K562 (cell line): ENCODE measurements at regions not wholly inside any gene's neighbourhood (a gene's known extent, or its start where the extent isn't known, plus 50 kb on each side); places are given as distances from the start of the nearest gene placed in this dataset.

ENCODE experiments used
- ETV6 ChIP-seq, 3 experiments: fragments of 150-350 bp in 1 of 3; sonication (generic) in 1 of 3; formaldehyde crosslinking in 1 of 3; IDR thresholded peaks; 2 replicates each; pipeline versions ENCODE4 v1.6.1 to v1.8.0; 2014 to 2022; ENCODE audit warnings: borderline replicate concordance in 2 of 3, low read depth in 2 of 3, antibody characterized with exemption in 1 of 3, low read length in 1 of 3, mild to moderate bottlenecking in 1 of 3, missing genetic modification reagents in 1 of 3
- EZH2 ChIP-seq: IDR thresholded peaks from 2 replicates; pipeline ENCODE4 v1.6.1; 2012; ENCODE audit warnings: low read depth, mild to moderate bottlenecking, inconsistent platforms, low read length, borderline replicate concordance
- HCFC1 ChIP-seq: IDR thresholded peaks from 2 replicates; pipeline ENCODE4 v1.6.1; 2012; ENCODE audit warnings: low read depth, low read length, improper control_type of control experiment
- HDAC6 ChIP-seq: IDR thresholded peaks from 2 replicates; pipeline ENCODE4 v1.6.1; 2012; ENCODE audit warnings: low read depth, mild to moderate bottlenecking, control low read depth, inconsistent platforms, low read length, moderate library complexity
- JUNB ChIP-seq: fragments of 450-650 bp; formaldehyde crosslinking; conservative IDR thresholded peaks from 2 replicates; pipeline ENCODE4 v1.4.0; 2020; ENCODE audit warnings: mild to moderate bottlenecking
- KLF16 ChIP-seq: IDR thresholded peaks from 2 replicates; pipeline ENCODE4 v1.6.1; 2016; ENCODE audit warnings: antibody characterized with exemption
- MYC ChIP-seq, 2 experiments: fragments of 250-450 bp in 1 of 2; sonication (Bioruptor Pico) in 1 of 2; IDR thresholded peaks; 2 replicates each; pipeline versions ENCODE4 v1.5.1 to v1.6.1; 2012 to 2021; ENCODE audit warnings: low read depth in 2 of 2, borderline replicate concordance in 1 of 2, improper control_type of control experiment in 1 of 2, low read length in 1 of 2, mild to moderate bottlenecking in 1 of 2, moderate library complexity in 1 of 2
- POLR2G ChIP-seq: fragments of 200-400 bp; formaldehyde crosslinking; IDR thresholded peaks from 2 replicates; pipeline ENCODE4 v1.6.1; 2017; ENCODE audit warnings: low read depth, mild to moderate bottlenecking, antibody characterized with exemption, low read length, moderate library complexity
- RCOR1 ChIP-seq, 2 experiments: IDR thresholded peaks; 2 replicates each; pipeline ENCODE4 v1.6.1; 2012; ENCODE audit warnings: low read depth in 2 of 2, low read length in 2 of 2, borderline replicate concordance in 1 of 2, improper control_type of control experiment in 1 of 2
- TARDBP ChIP-seq: fragments of 450-650 bp; IDR thresholded peaks from 2 replicates; pipeline ENCODE4 v1.6.1; 2016
- ZNF282 ChIP-seq: sonication (generic); formaldehyde crosslinking; IDR thresholded peaks from 2 replicates; pipeline ENCODE4 v1.8.1; 2023; ENCODE audit warnings: missing genetic modification reagents
- TF ChIP-seq, protein P1 (sequence below), 3 experiments: IDR thresholded peaks in 2 of 3; conservative IDR thresholded peaks in 1 of 3; 2 replicates each; pipeline ENCODE4 v1.5.1; 2011 to 2012; ENCODE audit warnings: low read length in 3 of 3, mild to moderate bottlenecking in 3 of 3, control low read depth in 2 of 3, improper control_type of control experiment in 1 of 3, inconsistent platforms in 1 of 3, low read depth in 1 of 3, mixed read lengths in 1 of 3, moderate library complexity in 1 of 3; ENCODE audit not compliant: insufficient read depth in 2 of 3

DNA sequence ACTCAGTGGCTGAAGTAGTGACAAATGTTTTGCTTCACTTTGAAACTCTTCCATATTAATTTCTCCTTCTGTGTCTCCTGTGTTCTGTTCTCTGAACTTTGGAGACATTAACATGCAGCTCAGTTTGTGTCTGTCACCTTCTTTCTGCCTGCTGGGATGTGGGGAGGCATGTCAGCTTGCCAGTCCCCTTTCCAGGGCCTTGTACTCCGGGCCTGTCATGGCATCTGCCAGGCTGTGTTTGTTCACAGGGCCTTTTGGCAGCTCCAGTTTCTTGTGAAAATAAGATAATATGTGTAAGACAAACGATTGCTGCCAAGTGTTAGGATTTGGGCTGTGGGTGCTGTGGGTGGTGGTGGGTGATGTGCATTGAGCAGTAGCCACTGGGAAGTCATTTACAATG lies 76.1 kb upstream of the ELMO1 start:
- TF ChIP-seq MYC (IDR thresholded peaks at IDR 0.05; ENCODE audit: low read depth, low read length), result no peak
- no peak for TF ChIP-seq MYC (CRISPR knock-in tag; IDR thresholded peaks at IDR 0.05; ENCODE audit: borderline replicate concordance, low read depth)
- TF ChIP-seq, protein P1, sequence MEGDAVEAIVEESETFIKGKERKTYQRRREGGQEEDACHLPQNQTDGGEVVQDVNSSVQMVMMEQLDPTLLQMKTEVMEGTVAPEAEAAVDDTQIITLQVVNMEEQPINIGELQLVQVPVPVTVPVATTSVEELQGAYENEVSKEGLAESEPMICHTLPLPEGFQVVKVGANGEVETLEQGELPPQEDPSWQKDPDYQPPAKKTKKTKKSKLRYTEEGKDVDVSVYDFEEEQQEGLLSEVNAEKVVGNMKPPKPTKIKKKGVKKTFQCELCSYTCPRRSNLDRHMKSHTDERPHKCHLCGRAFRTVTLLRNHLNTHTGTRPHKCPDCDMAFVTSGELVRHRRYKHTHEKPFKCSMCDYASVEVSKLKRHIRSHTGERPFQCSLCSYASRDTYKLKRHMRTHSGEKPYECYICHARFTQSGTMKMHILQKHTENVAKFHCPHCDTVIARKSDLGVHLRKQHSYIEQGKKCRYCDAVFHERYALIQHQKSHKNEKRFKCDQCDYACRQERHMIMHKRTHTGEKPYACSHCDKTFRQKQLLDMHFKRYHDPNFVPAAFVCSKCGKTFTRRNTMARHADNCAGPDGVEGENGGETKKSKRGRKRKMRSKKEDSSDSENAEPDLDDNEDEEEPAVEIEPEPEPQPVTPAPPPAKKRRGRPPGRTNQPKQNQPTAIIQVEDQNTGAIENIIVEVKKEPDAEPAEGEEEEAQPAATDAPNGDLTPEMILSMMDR (IDR thresholded peaks at IDR 0.05 in 2 of 3, conservative IDR thresholded peaks at IDR 0.05 in 1 of 3; ENCODE audit: insufficient read depth in 2 of 3, low read depth in 1 of 3, low read length in 3 of 3), result no peak
- no peak for TF ChIP-seq ETV6 (IDR thresholded peaks at IDR 0.05; ENCODE audit: borderline replicate concordance in 1 of 2, low read depth in 2 of 2, low read length in 1 of 2)
- no peak for TF ChIP-seq ETV6 (CRISPR knock-in tag; IDR thresholded peaks at IDR 0.05; ENCODE audit: borderline replicate concordance)
- TF ChIP-seq POLR2G, result no peak
- TF ChIP-seq ZNF282 (CRISPR knock-in tag), result no peak
- TF ChIP-seq RCOR1 (IDR thresholded peaks at IDR 0.05; ENCODE audit: borderline replicate concordance in 1 of 2, low read depth in 2 of 2, low read length in 2 of 2), result no peak
- no peak for TF ChIP-seq HCFC1
- no peak for TF ChIP-seq KLF16
- no peak for TF ChIP-seq TARDBP
- TF ChIP-seq JUNB (CRISPR knock-in tag), result no peak
- TF ChIP-seq HDAC6, result no peak
- no peak for TF ChIP-seq EZH2
